Mesenchymal stem cell (in vitro differentiated cells and primary cell): ENCODE measurements at regions not wholly inside any gene's neighbourhood (a gene's known extent, or its start where the extent isn't known, plus 50 kb on each side); places are given as distances from the start of the nearest gene placed in this dataset.
A peak's percentile ranks its signal among the peaks of the same experiment; 100 is the strongest.

ENCODE experiments used
- DNase-seq: peaks from one replicate; pipeline ENCODE4 v3.0.0-alpha.2; 2013
- H2AFZ ChIP-seq: one replicate; pipeline ENCODE4 v1.6.1; 2013; ENCODE audit warnings: low read depth, mild to moderate bottlenecking, control low read depth, inconsistent platforms, low read length, moderate library complexity
- H2AK5ac ChIP-seq: 2 replicates; pipeline ENCODE4 v1.6.1; 2013; ENCODE audit warnings: low read length, moderate library complexity, mild to moderate bottlenecking, inconsistent platforms; ENCODE audit not compliant: severe bottlenecking
- H2BK120ac ChIP-seq: one replicate; pipeline ENCODE4 v1.6.1; 2013; ENCODE audit warnings: low read depth, mild to moderate bottlenecking, inconsistent platforms, low read length, moderate library complexity
- H2BK12ac ChIP-seq, 2 experiments: one replicate each; pipeline ENCODE4 v1.6.1; 2013; ENCODE audit warnings: inconsistent platforms in 2 of 2, low read length in 2 of 2, mild to moderate bottlenecking in 2 of 2, moderate library complexity in 2 of 2, control low read depth in 1 of 2
- H2BK15ac ChIP-seq: one replicate; pipeline ENCODE4 v1.6.1; 2013; ENCODE audit warnings: mild to moderate bottlenecking, low read depth, inconsistent platforms; ENCODE audit not compliant: poor library complexity, severe bottlenecking
- H2BK5ac ChIP-seq: 2 replicates; pipeline ENCODE4 v1.6.1; 2013; ENCODE audit warnings: low read depth, mild to moderate bottlenecking, low read length, control low read depth, inconsistent platforms; ENCODE audit not compliant: poor library complexity, severe bottlenecking
- H3K14ac ChIP-seq, 2 experiments: one replicate each; pipeline ENCODE4 v1.6.1; 2013; ENCODE audit warnings: inconsistent platforms in 2 of 2, low read length in 2 of 2, control low read depth in 1 of 2, mild to moderate bottlenecking in 1 of 2, moderate library complexity in 1 of 2
- H3K18ac ChIP-seq, 2 experiments: one replicate each; pipeline ENCODE4 v1.6.1; 2013; ENCODE audit warnings: inconsistent platforms in 2 of 2, low read length in 2 of 2, control low read depth in 1 of 2, low read depth in 1 of 2, mild to moderate bottlenecking in 1 of 2
- H3K23ac ChIP-seq, 2 experiments: one replicate each; pipeline ENCODE4 v1.6.1; 2013; ENCODE audit warnings: inconsistent platforms in 2 of 2, low read length in 2 of 2, mild to moderate bottlenecking in 2 of 2, moderate library complexity in 2 of 2, control low read depth in 1 of 2
- H3K27ac ChIP-seq: 2 replicates; pipeline ENCODE4 v1.5.1; 2013; ENCODE audit warnings: mild to moderate bottlenecking, moderate library complexity, low read length, control low read depth, inconsistent platforms; ENCODE audit not compliant: poor library complexity, severe bottlenecking
- H3K27me3 ChIP-seq, 2 experiments: 2 replicates each; pipeline versions ENCODE4 v1.6.1 to v1.7.0; 2013; ENCODE audit warnings: low read length in 2 of 2, mild to moderate bottlenecking in 2 of 2, moderate library complexity in 2 of 2, control low read depth in 1 of 2, inconsistent platforms in 1 of 2; ENCODE audit not compliant: control insufficient read depth in 1 of 2, insufficient read depth in 1 of 2
- H3K36me3 ChIP-seq, 2 experiments: 2 replicates each; pipeline versions ENCODE4 v1.6.1 to v1.7.0; 2013; ENCODE audit warnings: low read length in 2 of 2, control low read depth in 1 of 2, inconsistent platforms in 1 of 2, low read depth in 1 of 2, mild to moderate bottlenecking in 1 of 2; ENCODE audit not compliant: insufficient read depth in 2 of 2, control insufficient read depth in 1 of 2
- H3K4ac ChIP-seq, 2 experiments: one replicate each; pipeline ENCODE4 v1.6.1; 2013; ENCODE audit warnings: inconsistent platforms in 2 of 2, low read length in 2 of 2, mild to moderate bottlenecking in 2 of 2, moderate library complexity in 2 of 2, control low read depth in 1 of 2, low read depth in 1 of 2
- H3K4me1 ChIP-seq: 2 replicates; pipeline ENCODE4 v1.6.1; 2013; ENCODE audit warnings: low read depth, low read length, control low read depth; ENCODE audit not compliant: control insufficient read depth, insufficient read depth
- H3K4me2 ChIP-seq: 2 replicates; pipeline ENCODE4 v1.6.1; 2013; ENCODE audit warnings: low read length, mild to moderate bottlenecking, inconsistent platforms; ENCODE audit not compliant: poor library complexity, severe bottlenecking
- H3K4me3 ChIP-seq, 2 experiments: 2 replicates each; pipeline versions ENCODE4 v1.5.1 to v1.7.0; 2013; ENCODE audit warnings: low read length in 2 of 2, mild to moderate bottlenecking in 2 of 2, control low read depth in 1 of 2, low read depth in 1 of 2; ENCODE audit not compliant: insufficient read depth in 1 of 2
- H3K79me1 ChIP-seq: replicated peaks from 2 replicates; pipeline ENCODE4 v1.6.1; 2013; ENCODE audit warnings: mild to moderate bottlenecking, control low read depth, low read length, inconsistent platforms; ENCODE audit not compliant: poor library complexity, severe bottlenecking
- H3K9ac ChIP-seq: 2 replicates; pipeline ENCODE4 v1.7.0; 2013; ENCODE audit warnings: mild to moderate bottlenecking, low read length, moderate library complexity
- H3K9me3 ChIP-seq: 2 replicates; pipeline ENCODE4 v1.7.0; 2013; ENCODE audit warnings: mild to moderate bottlenecking, low read length; ENCODE audit not compliant: control insufficient read depth
- H4K8ac ChIP-seq: one replicate; pipeline ENCODE4 v1.6.1; 2013; ENCODE audit warnings: inconsistent platforms, mild to moderate bottlenecking, low read length, moderate library complexity
- H4K91ac ChIP-seq: one replicate; pipeline ENCODE4 v1.6.1; 2013; ENCODE audit warnings: mild to moderate bottlenecking, low read length, inconsistent platforms
- WGBS: methylation state at CpG from one replicate; pipeline ENCODE4 v1.1.7; 2013; ENCODE audit warnings: mixed read lengths; 5-methylcytosine and 5-hydroxymethylcytosine counted together

GRCh38 chr1:234997201-234997895 lies 131.3 kb downstream of the TOMM20 start:
- no peaks in the 10 kb centered on the region for H3K9me3 ChIP-seq
- H3K4me3 ChIP-seq: peak overlapping the region in 1 of 2 experiments; percentile 34
- H3K79me1 ChIP-seq: no peaks in the 10 kb centered on the region
- H2BK12ac ChIP-seq: peak overlapping the region; percentile 96 to 99
- H2BK15ac ChIP-seq: peak overlapping the region; percentile 98
- peak overlapping the region; percentile 94 to 97 for H3K18ac ChIP-seq
- peaks cover 17% of the 10 kb centered on the region for H3K4me1 ChIP-seq
- no peak overlapping the region for H2AFZ ChIP-seq
- no peaks in the 10 kb centered on the region for H3K36me3 ChIP-seq
- DNase-seq: peak; percentile 99
- peak overlapping the region; percentile 57 for H3K4me2 ChIP-seq
- H4K91ac ChIP-seq: peak overlapping the region; percentile 81
- 15% methylated on average over 16 of the region's 16 CpGs for WGBS
- peak overlapping the region; percentile 79 for H3K9ac ChIP-seq
- peak overlapping the region; percentile 78 for H2AK5ac ChIP-seq
- no peak overlapping the region for H3K23ac ChIP-seq
- H3K14ac ChIP-seq: no peak overlapping the region
- H2BK5ac ChIP-seq: peak overlapping the region; percentile 61
- H3K4ac ChIP-seq: peak overlapping the region; percentile 76 to 98
- H3K27ac ChIP-seq: peak overlapping the region; percentile 91
- H3K27me3 ChIP-seq: no peaks in the 10 kb centered on the region
- H2BK120ac ChIP-seq: peak overlapping the region; percentile 90
- peak overlapping the region; percentile 86 for H4K8ac ChIP-seq

GRCh38 chr1:234996245-234996757 lies 132.3 kb downstream of the TOMM20 start:
- H3K4me1 ChIP-seq: peaks cover 17% of the 10 kb centered on the region
- no peak overlapping the region for H3K18ac ChIP-seq
- H4K8ac ChIP-seq: no peak overlapping the region
- no peak overlapping the region for H4K91ac ChIP-seq
- no peak overlapping the region for H3K4me3 ChIP-seq
- H3K4me2 ChIP-seq: no peak overlapping the region
- no peak overlapping the region for H2BK120ac ChIP-seq
- H2BK12ac ChIP-seq: no peak overlapping the region
- DNase-seq: no peak
- no peak overlapping the region for H2AFZ ChIP-seq
- no peak overlapping the region for H2AK5ac ChIP-seq
- H2BK15ac ChIP-seq: no peak overlapping the region
- no peak overlapping the region for H3K27ac ChIP-seq
- WGBS: 96% methylated on average over 6 of the region's 9 CpGs
- no peaks in the 10 kb centered on the region for H3K36me3 ChIP-seq
- no peaks in the 10 kb centered on the region for H3K9me3 ChIP-seq
- no peak overlapping the region for H2BK5ac ChIP-seq
- H3K79me1 ChIP-seq: no peaks in the 10 kb centered on the region
- no peaks in the 10 kb centered on the region for H3K27me3 ChIP-seq
- no peak overlapping the region for H3K14ac ChIP-seq
- H3K23ac ChIP-seq: no peak overlapping the region
- H3K9ac ChIP-seq: no peak overlapping the region
- H3K4ac ChIP-seq: peak overlapping the region in 1 of 2 experiments; percentile 38

GRCh38 chr1:234994436-234995295 lies 134.0 kb downstream of the TOMM20 start:
- no peak overlapping the region for H4K8ac ChIP-seq
- H3K79me1 ChIP-seq: no peaks in the 10 kb centered on the region
- H3K36me3 ChIP-seq: no peaks in the 10 kb centered on the region
- H3K4me1 ChIP-seq: peaks cover 17% of the 10 kb centered on the region
- H2AK5ac ChIP-seq: peak overlapping the region; percentile 70
- 81% methylated on average over 10 of the region's 12 CpGs for WGBS
- H3K4ac ChIP-seq: peak overlapping the region in 1 of 2 experiments; percentile 64
- no peak overlapping the region for H3K4me3 ChIP-seq
- H2BK120ac ChIP-seq: peak overlapping the region; percentile 78
- H2BK12ac ChIP-seq: peak overlapping the region; percentile 19 to 75
- DNase-seq: no peak
- H3K18ac ChIP-seq: peak overlapping the region; percentile 55 to 85
- no peak overlapping the region for H3K4me2 ChIP-seq
- no peaks in the 10 kb centered on the region for H3K9me3 ChIP-seq
- H2BK5ac ChIP-seq: no peak overlapping the region
- H4K91ac ChIP-seq: peak overlapping the region; percentile 69
- peak overlapping the region in 1 of 2 experiments; percentile 68 for H3K14ac ChIP-seq
- peak overlapping the region; percentile 60 for H2BK15ac ChIP-seq
- H3K9ac ChIP-seq: no peak overlapping the region
- H3K23ac ChIP-seq: no peak overlapping the region
- no peak overlapping the region for H3K27ac ChIP-seq
- H2AFZ ChIP-seq: no peak overlapping the region
- H3K27me3 ChIP-seq: no peaks in the 10 kb centered on the region

GRCh38 chr1:234992065-234992464 lies 136.6 kb downstream of the TOMM20 start:
- Histone ChIP-seq H2BK5ac (no peak overlapping the region), H3K36me3 (no peaks in the 10 kb centered on the region), H3K4me2 (no peak overlapping the region), H4K8ac (no peak overlapping the region), H3K4me1 (peaks cover 11% of the 10 kb centered on the region), H3K79me1 (no peaks in the 10 kb centered on the region), H2AK5ac (no peak overlapping the region), H3K9me3 (no peaks in the 10 kb centered on the region), H3K18ac (peak overlapping the region in 1 of 2 experiments; percentile 59), H3K27me3 (no peaks in the 10 kb centered on the region), H3K27ac (no peak overlapping the region), H3K4ac (no peak overlapping the region), H3K9ac (no peak overlapping the region), H2BK120ac (no peak overlapping the region), H2BK15ac (no peak overlapping the region), H2AFZ (no peak overlapping the region), H3K4me3 (no peak overlapping the region), H3K14ac (peak overlapping the region in 1 of 2 experiments; percentile 55), H2BK12ac (peak overlapping the region; percentile 21 to 84), H3K23ac (no peak overlapping the region), H4K91ac (no peak overlapping the region)
- DNase-seq: no peak
- 95% methylated on average over 3 of the region's 3 CpGs for WGBS
